Fibroblast of mammary gland (primary cell): ENCODE measurements at regions not wholly inside any gene's neighbourhood (a gene's known extent, or its start where the extent isn't known, plus 50 kb on each side); places are given as distances from the start of the nearest gene placed in this dataset.
"Not testable (repeated sequence)": the region's sequence is repeated elsewhere in the genome, so short reads cannot be mapped to it uniquely, and the experiment has no call there.

Experiments used
- DNase-seq: peaks from one replicate; pipeline ENCODE4 v3.0.0-alpha.2; 2010; ENCODE audit warnings: low read depth
- H3K4me3 ChIP-seq: 2 replicates; pipeline ENCODE4 v1.5.1; 2011; ENCODE audit warnings: low read depth, mild to moderate bottlenecking, low read length, moderate library complexity; ENCODE audit not compliant: control insufficient read depth
- TF ChIP-seq, protein P1 (sequence below): conservative IDR thresholded peaks from 2 replicates; pipeline ENCODE4 v1.5.1; 2011; ENCODE audit warnings: low read depth, low read length, inconsistent platforms; ENCODE audit not compliant: control insufficient read depth, insufficient read depth

DNA sequence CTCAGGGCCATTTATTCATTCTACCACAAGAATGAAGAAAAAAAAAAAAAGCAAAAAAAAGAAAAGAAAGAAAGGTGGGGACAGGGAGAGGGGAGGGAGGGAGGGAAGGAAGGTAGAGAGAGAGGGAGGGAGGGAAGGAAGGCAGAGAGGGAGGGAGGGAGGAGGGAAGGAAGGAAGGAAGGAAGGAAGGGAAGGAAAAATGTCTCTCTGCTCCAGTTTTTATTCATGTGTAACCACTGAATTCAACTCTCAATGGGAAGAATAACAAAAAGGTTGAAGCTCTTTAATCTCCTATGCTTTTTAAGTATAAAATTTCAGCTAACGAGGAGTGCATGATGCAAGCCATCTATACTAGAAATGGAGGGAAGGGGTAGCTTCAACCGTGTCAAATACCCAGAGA, 287.3 kb downstream of the MREG start:
- DNase-seq = no peak
- TF ChIP-seq, protein P1, sequence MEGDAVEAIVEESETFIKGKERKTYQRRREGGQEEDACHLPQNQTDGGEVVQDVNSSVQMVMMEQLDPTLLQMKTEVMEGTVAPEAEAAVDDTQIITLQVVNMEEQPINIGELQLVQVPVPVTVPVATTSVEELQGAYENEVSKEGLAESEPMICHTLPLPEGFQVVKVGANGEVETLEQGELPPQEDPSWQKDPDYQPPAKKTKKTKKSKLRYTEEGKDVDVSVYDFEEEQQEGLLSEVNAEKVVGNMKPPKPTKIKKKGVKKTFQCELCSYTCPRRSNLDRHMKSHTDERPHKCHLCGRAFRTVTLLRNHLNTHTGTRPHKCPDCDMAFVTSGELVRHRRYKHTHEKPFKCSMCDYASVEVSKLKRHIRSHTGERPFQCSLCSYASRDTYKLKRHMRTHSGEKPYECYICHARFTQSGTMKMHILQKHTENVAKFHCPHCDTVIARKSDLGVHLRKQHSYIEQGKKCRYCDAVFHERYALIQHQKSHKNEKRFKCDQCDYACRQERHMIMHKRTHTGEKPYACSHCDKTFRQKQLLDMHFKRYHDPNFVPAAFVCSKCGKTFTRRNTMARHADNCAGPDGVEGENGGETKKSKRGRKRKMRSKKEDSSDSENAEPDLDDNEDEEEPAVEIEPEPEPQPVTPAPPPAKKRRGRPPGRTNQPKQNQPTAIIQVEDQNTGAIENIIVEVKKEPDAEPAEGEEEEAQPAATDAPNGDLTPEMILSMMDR = no peak
- H3K4me3 ChIP-seq = no peak overlapping the region

GRCh38 chr2:215724146-215724545, 288.3 kb upstream of the FN1 start:
- TF ChIP-seq, protein P1 = no peak
- H3K4me3 ChIP-seq = no peak overlapping the region
- no peak for DNase-seq

DNA sequence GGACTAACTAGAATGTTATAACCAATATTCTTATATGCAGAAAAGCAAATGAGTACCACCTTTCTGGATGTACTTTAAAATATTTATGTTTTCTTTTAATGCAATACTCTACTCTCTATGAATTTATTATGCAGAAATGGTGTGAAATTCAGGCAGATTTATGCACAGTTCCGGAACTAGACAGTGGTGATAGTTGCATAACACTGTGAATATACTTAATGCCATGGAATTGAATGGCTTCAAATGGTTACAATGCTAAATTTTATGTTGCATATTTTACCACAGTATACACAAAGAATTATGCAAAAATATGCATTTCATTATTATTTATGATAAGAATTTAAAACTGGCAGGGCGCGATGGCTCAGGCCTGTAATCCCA, 287.8 kb upstream of the FN1 start:
- DNase-seq = no peak
- TF ChIP-seq, protein P1 = no peak
- no peak overlapping the region for H3K4me3 ChIP-seq

DNA sequence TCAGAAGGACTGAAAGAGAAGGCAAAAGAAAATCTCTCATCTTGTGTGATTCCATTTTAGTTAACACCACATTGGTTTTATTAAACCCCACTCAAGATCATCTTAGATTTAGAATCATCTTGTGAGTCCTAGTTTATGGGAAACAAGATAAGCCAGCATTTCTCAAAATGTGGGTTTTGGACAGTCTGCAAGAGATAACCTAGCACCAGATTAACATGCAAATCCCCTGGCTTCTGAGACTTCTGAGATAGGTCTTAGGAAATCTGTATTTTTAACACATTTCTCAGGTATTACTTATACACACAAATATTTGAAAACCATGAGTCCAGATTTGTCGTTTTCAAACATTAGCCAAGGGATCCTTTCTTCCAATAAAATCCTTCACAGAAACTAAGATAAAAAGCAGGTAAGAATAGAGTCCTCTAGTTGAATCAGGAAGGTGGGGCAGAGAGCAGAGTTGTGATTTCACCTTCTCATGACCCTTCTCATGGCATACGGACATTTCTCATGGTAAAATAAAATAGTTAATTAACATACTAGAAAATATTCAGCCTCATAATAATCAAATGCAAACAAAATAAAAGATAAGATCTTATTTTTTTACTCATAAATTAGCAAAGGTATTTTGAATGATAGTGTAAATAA, 287.2 kb upstream of the FN1 start:
- TF ChIP-seq, protein P1 = no peak
- no peak overlapping the region for H3K4me3 ChIP-seq
- DNase-seq = no peak

DNA sequence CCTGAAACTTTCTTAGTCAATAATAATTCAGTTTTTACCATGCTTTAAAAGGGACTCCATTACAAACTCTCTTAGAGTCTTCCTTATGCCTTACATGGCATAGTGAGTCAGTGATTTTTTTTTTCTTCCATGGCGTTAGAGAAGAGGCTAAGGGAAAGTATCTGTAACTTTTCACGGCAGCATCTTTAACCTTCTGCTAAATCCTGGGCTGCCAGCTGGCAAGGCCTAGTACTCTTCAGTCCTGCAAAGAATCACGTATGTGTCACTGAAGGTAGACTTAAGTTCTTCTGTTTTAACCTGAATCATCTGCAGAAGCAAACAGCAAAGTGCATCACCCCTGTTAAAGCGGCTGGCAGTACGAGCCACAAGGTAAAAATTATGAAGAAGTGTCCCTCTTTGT, 286.3 kb upstream of the FN1 start:
- peak; percentile 62 for DNase-seq
- TF ChIP-seq, protein P1 = no peak
- H3K4me3 ChIP-seq = no peak overlapping the region

DNA sequence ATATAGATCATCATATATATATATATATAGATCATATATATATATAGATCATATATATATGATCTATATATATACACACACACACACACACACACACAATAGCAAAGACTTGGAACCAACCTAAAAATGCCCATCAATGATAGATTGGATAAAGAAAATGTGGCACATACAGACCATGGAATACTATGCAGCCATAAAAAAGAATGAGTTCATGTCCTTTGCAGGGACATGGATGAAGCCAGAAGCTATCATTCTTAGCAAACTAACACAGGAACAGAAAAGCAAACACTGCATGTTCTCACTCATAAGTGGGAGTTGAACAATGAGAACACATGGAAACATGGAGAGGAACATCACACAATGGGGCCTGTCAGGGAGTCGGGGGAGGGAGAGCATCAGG, 285.6 kb upstream of the FN1 start:
- H3K4me3 ChIP-seq, DNase-seq: not testable (repeated sequence)

- H3K4me3 ChIP-seq = no peak overlapping the region
- TF ChIP-seq, protein P1 = no peak
- no peak for DNase-seq
These were observed 283.0 kb upstream of the FN1 start for GRCh38 chr2:215718890-215719289.
